ENCODE measurements at regions not wholly inside any gene's neighbourhood (a gene's known extent, or its start where the extent isn't known, plus 50 kb on each side); places are given as distances from the start of the nearest gene placed in this dataset.

DNA sequence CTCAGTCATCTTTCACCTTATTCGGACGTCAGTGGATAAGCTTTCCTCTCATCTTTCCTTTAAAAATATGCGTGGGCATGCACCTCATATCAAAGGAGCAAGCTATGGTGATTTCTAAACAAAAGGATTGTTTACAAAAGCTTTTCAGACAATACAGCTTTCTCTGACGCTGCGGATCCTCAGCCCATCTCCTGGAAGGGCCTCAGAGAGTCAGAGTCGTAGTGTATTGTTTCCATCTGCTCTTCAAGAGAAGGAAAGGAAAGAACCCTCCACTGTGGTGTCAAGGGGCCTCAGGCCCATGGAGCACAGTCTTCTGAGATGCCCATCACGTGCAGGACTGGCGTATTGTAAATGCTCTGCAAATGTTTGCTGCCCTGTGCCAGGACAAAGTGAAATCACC, 163.4 kb upstream of the MAP1B start:
- Histone ChIP-seq H3K9me3 (ENCODE audit: insufficient read depth, low read depth, low read length) (no peaks in the 10 kb centered on the region), H3K36me3 (ENCODE audit: insufficient read depth, low read length) (no peaks in the 10 kb centered on the region), H3K9me2 (replicated peaks; ENCODE audit: low read depth, low read length) (no peaks in the 10 kb centered on the region), H4K20me1 (ENCODE audit: insufficient read depth, low read length, poor library complexity, severe bottlenecking) (no peaks in the 10 kb centered on the region), H3K4me3 (ENCODE audit: low read length, poor library complexity, severe bottlenecking) (no peak overlapping the region), H3F3A (ENCODE audit: low read depth) (no peaks in the 10 kb centered on the region), H3K9ac (ENCODE audit: low read depth, low read length, poor library complexity, severe bottlenecking) (no peak overlapping the region), H2AFZ (ENCODE audit: low read length) (no peak overlapping the region), H3K79me2 (ENCODE audit: insufficient read depth, low read length) (no peaks in the 10 kb centered on the region), H3K4me2 (ENCODE audit: low read depth, low read length, poor library complexity, severe bottlenecking) (no peak overlapping the region), H3K4me1 (ENCODE audit: insufficient read depth, low read length, poor library complexity, severe bottlenecking) (no peaks in the 10 kb centered on the region), H3K27me3 (ENCODE audit: insufficient read depth, low read length, poor library complexity, severe bottlenecking) (peaks cover 8% of the 10 kb centered on the region)
- TF ChIP-seq, protein P1, sequence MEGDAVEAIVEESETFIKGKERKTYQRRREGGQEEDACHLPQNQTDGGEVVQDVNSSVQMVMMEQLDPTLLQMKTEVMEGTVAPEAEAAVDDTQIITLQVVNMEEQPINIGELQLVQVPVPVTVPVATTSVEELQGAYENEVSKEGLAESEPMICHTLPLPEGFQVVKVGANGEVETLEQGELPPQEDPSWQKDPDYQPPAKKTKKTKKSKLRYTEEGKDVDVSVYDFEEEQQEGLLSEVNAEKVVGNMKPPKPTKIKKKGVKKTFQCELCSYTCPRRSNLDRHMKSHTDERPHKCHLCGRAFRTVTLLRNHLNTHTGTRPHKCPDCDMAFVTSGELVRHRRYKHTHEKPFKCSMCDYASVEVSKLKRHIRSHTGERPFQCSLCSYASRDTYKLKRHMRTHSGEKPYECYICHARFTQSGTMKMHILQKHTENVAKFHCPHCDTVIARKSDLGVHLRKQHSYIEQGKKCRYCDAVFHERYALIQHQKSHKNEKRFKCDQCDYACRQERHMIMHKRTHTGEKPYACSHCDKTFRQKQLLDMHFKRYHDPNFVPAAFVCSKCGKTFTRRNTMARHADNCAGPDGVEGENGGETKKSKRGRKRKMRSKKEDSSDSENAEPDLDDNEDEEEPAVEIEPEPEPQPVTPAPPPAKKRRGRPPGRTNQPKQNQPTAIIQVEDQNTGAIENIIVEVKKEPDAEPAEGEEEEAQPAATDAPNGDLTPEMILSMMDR (conservative IDR thresholded peaks at IDR 0.05; ENCODE audit: low read length): no peak
- TF ChIP-seq EZH2phosphoT487 (IDR thresholded peaks at IDR 0.05; ENCODE audit: borderline replicate concordance): no peak

- Histone ChIP-seq H3K4me3 (ENCODE audit: low read length, poor library complexity, severe bottlenecking) (no peak overlapping the region), H3K36me3 (ENCODE audit: insufficient read depth, low read length) (no peaks in the 10 kb centered on the region), H3K9me2 (replicated peaks; ENCODE audit: low read depth, low read length) (no peaks in the 10 kb centered on the region), H3K4me2 (ENCODE audit: low read depth, low read length, poor library complexity, severe bottlenecking) (no peak overlapping the region), H3K9ac (ENCODE audit: low read depth, low read length, poor library complexity, severe bottlenecking) (no peak overlapping the region), H3K27me3 (ENCODE audit: insufficient read depth, low read length, poor library complexity, severe bottlenecking) (peaks cover 8% of the 10 kb centered on the region), H2AFZ (ENCODE audit: low read length) (no peak overlapping the region), H3K4me1 (ENCODE audit: insufficient read depth, low read length, poor library complexity, severe bottlenecking) (no peaks in the 10 kb centered on the region), H3K9me3 (ENCODE audit: insufficient read depth, low read depth, low read length) (no peaks in the 10 kb centered on the region), H3F3A (ENCODE audit: low read depth) (no peaks in the 10 kb centered on the region), H3K79me2 (ENCODE audit: insufficient read depth, low read length) (no peaks in the 10 kb centered on the region), H4K20me1 (ENCODE audit: insufficient read depth, low read length, poor library complexity, severe bottlenecking) (no peaks in the 10 kb centered on the region)
- TF ChIP-seq, protein P1 (conservative IDR thresholded peaks at IDR 0.05; ENCODE audit: low read length): no peak
- TF ChIP-seq EZH2phosphoT487 (IDR thresholded peaks at IDR 0.05; ENCODE audit: borderline replicate concordance): no peak
Observed at GRCh38 chr5:71945436-71945835, 161.8 kb upstream of the MAP1B start.

GRCh38 chr5:71946343-71947030, 160.8 kb upstream of the MAP1B start:
- H4K20me1 ChIP-seq (ENCODE audit: insufficient read depth, low read length, poor library complexity, severe bottlenecking): no peaks in the 10 kb centered on the region
- H3K36me3 ChIP-seq (ENCODE audit: insufficient read depth, low read length): no peaks in the 10 kb centered on the region
- no peaks in the 10 kb centered on the region for H3K9me3 ChIP-seq (ENCODE audit: insufficient read depth, low read depth, low read length)
- no peaks in the 10 kb centered on the region for H3K4me1 ChIP-seq (ENCODE audit: insufficient read depth, low read length, poor library complexity, severe bottlenecking)
- no peaks in the 10 kb centered on the region for H3K79me2 ChIP-seq (ENCODE audit: insufficient read depth, low read length)
- H3F3A ChIP-seq (ENCODE audit: low read depth): no peaks in the 10 kb centered on the region
- H3K9me2 ChIP-seq (replicated peaks; ENCODE audit: low read depth, low read length): no peaks in the 10 kb centered on the region
- H3K4me3 ChIP-seq (ENCODE audit: low read length, poor library complexity, severe bottlenecking): no peak overlapping the region
- no peak overlapping the region for H3K4me2 ChIP-seq (ENCODE audit: low read depth, low read length, poor library complexity, severe bottlenecking)
- no peak overlapping the region for H3K9ac ChIP-seq (ENCODE audit: low read depth, low read length, poor library complexity, severe bottlenecking)
- no peak overlapping the region for H2AFZ ChIP-seq (ENCODE audit: low read length)
- TF ChIP-seq, protein P1 (conservative IDR thresholded peaks at IDR 0.05; ENCODE audit: low read length): no peak
- TF ChIP-seq EZH2phosphoT487 (IDR thresholded peaks at IDR 0.05; ENCODE audit: borderline replicate concordance): no peak
- peaks cover 8% of the 10 kb centered on the region for H3K27me3 ChIP-seq (ENCODE audit: insufficient read depth, low read length, poor library complexity, severe bottlenecking)

Measured in Loucy (cell line).